Spleen (tissue), 11 donors: ENCODE measurements at regions not wholly inside any gene's neighbourhood (a gene's known extent, or its start where the extent isn't known, plus 50 kb on each side); places are given as distances from the start of the nearest gene placed in this dataset.

Experiments used
- DNase-seq: peaks from one replicate; pipeline ENCODE4 v3.0.0-alpha.2; 2020
- H3K27ac ChIP-seq, 8 donors: fragments of 200-600 bp; sonication (generic) in 7 of 8; 1 replicate in 4 of 8; 2 replicates in 4 of 8; pipeline versions ENCODE4 v1.5.0 to v1.8.0; 2016 to 2021; ENCODE audit warnings: inconsistent platforms in 4 of 8, mild to moderate bottlenecking in 4 of 8, moderate library complexity in 1 of 8
- H3K27me3 ChIP-seq, 7 donors: fragments of 200-600 bp; sonication (generic) in 6 of 7; replicated peaks in 1 of 7; 1 replicate in 4 of 7; 2 replicates in 3 of 7; pipeline versions ENCODE4 v1.5.0 to v1.8.0; 2016 to 2021; ENCODE audit warnings: inconsistent platforms in 3 of 7, mild to moderate bottlenecking in 1 of 7
- H3K36me3 ChIP-seq, 6 donors: fragments of 200-600 bp; sonication (generic) in 5 of 6; 1 replicate in 4 of 6; 2 replicates in 2 of 6; pipeline versions ENCODE4 v1.5.0 to v1.8.0; 2016 to 2021; ENCODE audit warnings: inconsistent platforms in 2 of 6
- H3K4me1 ChIP-seq, 6 donors: fragments of 200-600 bp; sonication (generic) in 5 of 6; 1 replicate in 3 of 6; 2 replicates in 3 of 6; pipeline versions ENCODE4 v1.5.0 to v1.8.0; 2016 to 2021; ENCODE audit warnings: inconsistent platforms in 3 of 6
- H3K4me3 ChIP-seq, 8 donors: fragments of 200-600 bp; sonication (generic) in 7 of 8; 1 replicate in 4 of 8; 2 replicates in 4 of 8; pipeline versions ENCODE4 v1.5.0 to v1.8.0; 2016 to 2021; ENCODE audit warnings: inconsistent platforms in 4 of 8, mild to moderate bottlenecking in 4 of 8, moderate library complexity in 2 of 8
- H3K9me3 ChIP-seq, 8 donors: fragments of 200-600 bp; sonication (generic) in 7 of 8; 1 replicate in 4 of 8; 2 replicates in 4 of 8; pipeline versions ENCODE4 v1.5.0 to v1.8.0; 2016 to 2021; ENCODE audit warnings: inconsistent platforms in 4 of 8
- CTCF ChIP-seq, 11 experiments: fragments of 200-600 bp in 7 of 11; fragments of 450-650 bp in 4 of 11; sonication (generic) in 4 of 11; IDR thresholded peaks in 8 of 11; conservative IDR thresholded peaks in 3 of 11; 1 replicate in 7 of 11; 2 replicates in 4 of 11; pipeline versions ENCODE4 v1.4.0 to v1.8.0; 2016 to 2021; ENCODE audit warnings: antibody characterized with exemption in 11 of 11, inconsistent platforms in 4 of 11, mild to moderate bottlenecking in 1 of 11
- POLR2A ChIP-seq, 3 donors: fragments of 450-650 bp; IDR thresholded peaks; one replicate each; pipeline ENCODE4 v1.5.1; 2017; ENCODE audit warnings: antibody characterized with exemption in 3 of 3, mild to moderate bottlenecking in 1 of 3
- POLR2AphosphoS5 ChIP-seq, 3 donors: sonication (generic); formaldehyde crosslinking; IDR thresholded peaks; one replicate each; pipeline ENCODE4 v1.5.1; 2017; ENCODE audit warnings: antibody characterized with exemption in 3 of 3
- WGBS, 5 donors: extraction: QIAGEN DNeasy Blood & Tissue Kit in 3 of 5; methylation state at CpG; one replicate each; pipeline versions ENCODE4 v1.1.5 to v1.1.7; 2013 to 2018; 5-methylcytosine and 5-hydroxymethylcytosine counted together
- intact Hi-C: fragments of 100-400 bp; cut with DNase I; formaldehyde crosslinking; loops from one replicate; pipeline ENCODE4 v1.15.0; 2023; ENCODE audit warnings: low total_unique reads
- donor health status: healthy with polysubstance abuse.
- donor health status: DM: no; HTN: no; CAD: no; lungs with moderate emphysema.
- donor health status: DM: no; HTN: no; CAD: no.
- donor health status: Bipolar disorder and iron deficiency.
- donor health status: healthy.
- donor health status: DM: no; HTN: no; CAD: no.
- donor health status: DM: yes; HTN: yes; CAD: no.

GRCh38 chr6:48894469-48894868 lies 568.6 kb downstream of the MMUT start:
- Histone ChIP-seq H3K27ac (no peak overlapping the region), H3K4me3 (no peak overlapping the region), H3K9me3 (peaks cover 0 to 4% (median 0%) of the 10 kb centered on the region in 8 donors), H3K4me1 (no peaks in the 10 kb centered on the region), H3K27me3 (no peaks in the 10 kb centered on the region), H3K36me3 (no peaks in the 10 kb centered on the region)
- intact Hi-C loops, result no loop called here
- TF ChIP-seq CTCF (IDR thresholded peaks at IDR 0.05 in 8 of 11, conservative IDR thresholded peaks at IDR 0.05 in 3 of 11), result no peak
- TF ChIP-seq POLR2AphosphoS5 (IDR thresholded peaks at IDR 0.05), result no peak
- TF ChIP-seq POLR2A (IDR thresholded peaks at IDR 0.05), result no peak
- no peak for DNase-seq
- 81 to 91% (median 83%) methylated on average over 3 of the region's 3 CpGs for WGBS, 5 donors

DNA sequence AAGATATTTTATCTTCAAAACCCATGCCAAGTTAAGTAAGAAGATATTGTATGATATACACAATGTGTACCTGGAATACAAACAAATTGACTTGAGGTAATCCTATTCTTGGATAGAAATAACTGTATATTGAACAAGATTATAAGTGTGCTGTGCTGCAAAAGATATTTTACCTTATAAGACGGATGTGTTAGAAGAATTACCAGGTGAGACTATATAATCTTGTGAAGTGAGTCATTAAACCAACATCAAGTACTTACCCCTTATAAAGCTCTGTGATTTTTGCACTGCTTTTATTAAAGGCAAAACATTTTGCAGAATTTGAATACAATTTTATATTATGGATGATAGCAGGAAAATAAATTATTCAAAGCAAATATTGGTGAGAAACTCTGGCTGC lies 570.0 kb downstream of the MMUT start:
- no peaks in the 10 kb centered on the region for H3K36me3 ChIP-seq
- TF ChIP-seq POLR2AphosphoS5 (IDR thresholded peaks at IDR 0.05), result no peak
- TF ChIP-seq POLR2A (IDR thresholded peaks at IDR 0.05), result no peak
- no peak for TF ChIP-seq CTCF (IDR thresholded peaks at IDR 0.05 in 8 of 11, conservative IDR thresholded peaks at IDR 0.05 in 3 of 11)
- intact Hi-C loops, result no loop called here
- H3K27ac ChIP-seq, result no peak overlapping the region
- H3K27me3 ChIP-seq, result no peaks in the 10 kb centered on the region
- WGBS, 5 donors, result 71 to 90% (median 79%) methylated on average over 1 of the region's 1 CpG
- no peak overlapping the region for H3K4me3 ChIP-seq
- no peak for DNase-seq
- H3K4me1 ChIP-seq, result no peaks in the 10 kb centered on the region
- H3K9me3 ChIP-seq, result peaks cover 0 to 4% (median 0%) of the 10 kb centered on the region in 8 donors

GRCh38 chr6:48891308-48891707 lies 571.7 kb downstream of the MMUT start:
- H3K27me3 ChIP-seq, result no peaks in the 10 kb centered on the region
- H3K27ac ChIP-seq, result no peak overlapping the region
- no peaks in the 10 kb centered on the region for H3K4me1 ChIP-seq
- TF ChIP-seq POLR2AphosphoS5 (IDR thresholded peaks at IDR 0.05) (no peak), POLR2A (IDR thresholded peaks at IDR 0.05) (no peak), CTCF (IDR thresholded peaks at IDR 0.05 in 8 of 11, conservative IDR thresholded peaks at IDR 0.05 in 3 of 11) (no peak)
- H3K9me3 ChIP-seq, result peaks cover 0 to 4% (median 0%) of the 10 kb centered on the region in 8 donors
- intact Hi-C loops, result no loop called here
- no peak for DNase-seq
- H3K4me3 ChIP-seq, result no peak overlapping the region
- WGBS, 5 donors, result 88 to 95% (median 90%) methylated on average over 3 of the region's 3 CpGs
- H3K36me3 ChIP-seq, result no peaks in the 10 kb centered on the region

DNA sequence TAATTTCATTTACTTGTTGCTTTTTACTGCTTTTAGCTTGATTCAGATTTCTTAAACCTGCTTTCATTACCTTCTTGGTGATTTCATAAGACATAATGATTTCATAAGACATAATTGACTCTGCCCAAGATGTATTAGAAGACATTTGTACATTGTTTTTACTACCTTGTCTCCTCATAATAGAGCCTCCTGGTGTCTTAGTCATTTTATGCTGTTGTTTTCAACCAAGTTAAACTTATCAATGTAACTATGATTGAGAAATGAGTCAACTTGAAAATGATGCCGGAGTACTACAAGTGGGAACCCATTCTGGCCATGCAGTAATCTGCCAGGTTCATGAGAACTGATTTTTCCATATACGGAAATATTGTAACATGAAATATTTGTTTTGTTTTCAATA lies 573.6 kb downstream of the MMUT start:
- no peak for DNase-seq
- Histone ChIP-seq H3K9me3 (no peaks in the 10 kb centered on the region), H3K27me3 (no peaks in the 10 kb centered on the region), H3K4me1 (no peaks in the 10 kb centered on the region), H3K4me3 (no peak overlapping the region), H3K36me3 (no peaks in the 10 kb centered on the region), H3K27ac (no peak overlapping the region)
- TF ChIP-seq CTCF (IDR thresholded peaks at IDR 0.05 in 8 of 11, conservative IDR thresholded peaks at IDR 0.05 in 3 of 11) (no peak), POLR2AphosphoS5 (IDR thresholded peaks at IDR 0.05) (no peak), POLR2A (IDR thresholded peaks at IDR 0.05) (no peak)
- WGBS, 5 donors, result 65 to 96% (median 81%) methylated on average over 2 of the region's 2 CpGs
- intact Hi-C loops, result no loop called here
